ENCODE measurements at regions not wholly inside any gene's neighbourhood (a gene's known extent, or its start where the extent isn't known, plus 50 kb on each side); places are given as distances from the start of the nearest gene placed in this dataset.
"Not testable (repeated sequence)": the region's sequence is repeated elsewhere in the genome, so short reads cannot be mapped to it uniquely, and the experiment has no call there.

DNA sequence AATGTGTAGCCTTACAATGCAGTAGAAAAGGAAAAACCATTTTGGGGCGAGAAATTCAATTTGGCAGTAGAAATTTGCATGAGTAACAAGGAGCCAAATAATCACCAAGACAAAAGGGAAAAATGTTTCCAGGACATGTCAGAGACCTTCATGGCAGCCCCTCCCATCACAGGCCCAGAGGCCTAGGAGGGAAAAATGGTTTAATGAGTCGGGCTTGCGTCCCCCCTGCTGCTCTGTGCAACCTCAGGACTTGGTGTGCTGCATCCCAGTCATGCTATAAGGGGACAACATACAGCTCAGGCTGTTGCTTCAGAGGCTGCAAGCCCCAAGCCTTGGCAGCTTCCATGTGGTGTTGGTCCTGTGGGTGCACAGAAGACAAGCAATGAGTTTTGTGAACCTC is 626.4 kb downstream of the TLE1 start:
- WGBS (ENCODE audit: insufficient coverage, insufficient replicate concordance, low lambda C conversion rate, missing lambda C conversion rate), result 0% methylated on average over 3 of the region's 3 CpGs
- BruUV-seq (replicated peaks); FAIRE-seq; H3K4me3 ChIP-seq; H2AFZ ChIP-seq (ENCODE audit: control insufficient read depth, low read depth, low read length); H3K4me1 ChIP-seq (ENCODE audit: control insufficient read depth, insufficient read depth, low read length); in situ Hi-C loops (cut with MboI); H3K9ac ChIP-seq (ENCODE audit: control insufficient read depth, insufficient read depth, low read length); H3K9me3 ChIP-seq (replicated peaks; ENCODE audit: control insufficient read depth, insufficient read depth, low read length); H3K27ac ChIP-seq (ENCODE audit: control insufficient read depth, insufficient read depth); POLR2A ChIA-PET; RAD21 ChIA-PET (ENCODE audit: unreplicated experiment); H3K4me2 ChIP-seq (ENCODE audit: control insufficient read depth, insufficient read depth); H3K27me3 ChIP-seq (replicated peaks in 1 of 2; ENCODE audit: control insufficient read depth in 2 of 2, insufficient read depth in 2 of 2, low read length in 1 of 2); CTCF ChIA-PET; intact Hi-C loops (cut with micrococcal nuclease; ENCODE audit: unreplicated experiment); SMC1A ChIA-PET (ENCODE audit: uncharacterized antibody, unreplicated experiment); H3K79me2 ChIP-seq (ENCODE audit: control insufficient read depth, insufficient read depth, low read length); DNase-seq (ENCODE audit: low read depth, low spot score); H4K20me1 ChIP-seq (ENCODE audit: control insufficient read depth, insufficient read depth); H3K36me3 ChIP-seq (ENCODE audit: control insufficient read depth in 2 of 2, insufficient read depth in 2 of 2, low read length in 1 of 2); ATAC-seq: not testable (repeated sequence)

DNA sequence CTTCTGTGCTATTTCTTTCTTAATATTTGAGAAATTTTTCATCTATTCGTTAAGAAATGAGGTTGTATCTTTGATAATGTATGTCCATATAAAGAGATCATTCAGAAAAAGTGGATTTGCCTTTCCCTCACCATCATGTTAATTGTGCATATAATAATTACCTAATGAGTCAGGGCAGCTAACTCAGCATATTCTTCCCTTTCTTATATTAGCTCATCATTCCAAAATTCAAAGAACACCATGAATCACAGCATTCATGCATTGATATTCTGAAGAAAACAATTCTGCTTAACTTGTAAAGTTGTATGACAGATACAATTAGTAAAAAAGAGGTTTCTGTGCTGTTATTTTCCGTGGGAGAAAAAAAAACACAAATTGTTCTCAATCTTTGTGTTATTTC is 630.6 kb downstream of the TLE1 start:
- CTCF ChIA-PET, result no interaction called here
- TF ChIP-seq RELA (IDR thresholded peaks at IDR 0.05; ENCODE audit: borderline replicate concordance, partially characterized antibody) (no peak), CHD2 (IDR thresholded peaks at IDR 0.05; ENCODE audit: borderline replicate concordance, low read depth, low read length) (no peak), POLR2AphosphoS5 (IDR thresholded peaks at IDR 0.05; ENCODE audit: low read length) (no peak), RAD51 (IDR thresholded peaks at IDR 0.05) (no peak), ZNF24 (IDR thresholded peaks at IDR 0.05) (no peak), CHD4 (IDR thresholded peaks at IDR 0.05) (no peak), IKZF2 (IDR thresholded peaks at IDR 0.05) (no peak), SMAD5 (IDR thresholded peaks at IDR 0.05; ENCODE audit: low read depth) (no peak), IKZF1 (conservative IDR thresholded peaks at IDR 0.05) (no peak), HDAC6 (IDR thresholded peaks at IDR 0.05; ENCODE audit: unreplicated experiment) (no peak), ZNF274 (IDR thresholded peaks at IDR 0.05; ENCODE audit: insufficient read depth, insufficient read length) (no peak), SREBF2 (IDR thresholded peaks at IDR 0.05; ENCODE audit: low read length) (no peak), TCF3 (IDR thresholded peaks at IDR 0.05; ENCODE audit: borderline replicate concordance, insufficient read depth, low read depth, low read length) (no peak), RB1 (IDR thresholded peaks at IDR 0.05; ENCODE audit: borderline replicate concordance) (no peak), ZNF384 (IDR thresholded peaks at IDR 0.05; ENCODE audit: borderline replicate concordance, low read depth, low read length) (no peak), MEF2B (IDR thresholded peaks at IDR 0.05; ENCODE audit: partially characterized antibody, poor library complexity, severe bottlenecking) (no peak), NRF1 (conservative IDR thresholded peaks at IDR 0.05; ENCODE audit: low read depth, low read length) (no peak), JUND (IDR thresholded peaks at IDR 0.05; ENCODE audit: low read depth, low read length) (no peak)
- TF ChIP-seq, protein P1, sequence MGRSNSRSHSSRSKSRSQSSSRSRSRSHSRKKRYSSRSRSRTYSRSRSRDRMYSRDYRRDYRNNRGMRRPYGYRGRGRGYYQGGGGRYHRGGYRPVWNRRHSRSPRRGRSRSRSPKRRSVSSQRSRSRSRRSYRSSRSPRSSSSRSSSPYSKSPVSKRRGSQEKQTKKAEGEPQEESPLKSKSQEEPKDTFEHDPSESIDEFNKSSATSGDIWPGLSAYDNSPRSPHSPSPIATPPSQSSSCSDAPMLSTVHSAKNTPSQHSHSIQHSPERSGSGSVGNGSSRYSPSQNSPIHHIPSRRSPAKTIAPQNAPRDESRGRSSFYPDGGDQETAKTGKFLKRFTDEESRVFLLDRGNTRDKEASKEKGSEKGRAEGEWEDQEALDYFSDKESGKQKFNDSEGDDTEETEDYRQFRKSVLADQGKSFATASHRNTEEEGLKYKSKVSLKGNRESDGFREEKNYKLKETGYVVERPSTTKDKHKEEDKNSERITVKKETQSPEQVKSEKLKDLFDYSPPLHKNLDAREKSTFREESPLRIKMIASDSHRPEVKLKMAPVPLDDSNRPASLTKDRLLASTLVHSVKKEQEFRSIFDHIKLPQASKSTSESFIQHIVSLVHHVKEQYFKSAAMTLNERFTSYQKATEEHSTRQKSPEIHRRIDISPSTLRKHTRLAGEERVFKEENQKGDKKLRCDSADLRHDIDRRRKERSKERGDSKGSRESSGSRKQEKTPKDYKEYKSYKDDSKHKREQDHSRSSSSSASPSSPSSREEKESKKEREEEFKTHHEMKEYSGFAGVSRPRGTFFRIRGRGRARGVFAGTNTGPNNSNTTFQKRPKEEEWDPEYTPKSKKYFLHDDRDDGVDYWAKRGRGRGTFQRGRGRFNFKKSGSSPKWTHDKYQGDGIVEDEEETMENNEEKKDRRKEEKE (IDR thresholded peaks at IDR 0.05), result no peak

More for the DNA sequence above, 630.6 kb downstream of the TLE1 start:
- BruUV-seq (replicated peaks), result no TSS peak
- no peaks in the 10 kb centered on the region for H3K79me2 ChIP-seq (ENCODE audit: control insufficient read depth, insufficient read depth, low read length)
- no peak for DNase-seq (ENCODE audit: low read depth, low spot score)
- FAIRE-seq, result no peak
- WGBS (ENCODE audit: insufficient coverage, insufficient replicate concordance, low lambda C conversion rate, missing lambda C conversion rate), result 0% methylated on average over 2 of the region's 2 CpGs
- no peaks in the 10 kb centered on the region for H4K20me1 ChIP-seq (ENCODE audit: control insufficient read depth, insufficient read depth)
- H2AFZ ChIP-seq (ENCODE audit: control insufficient read depth, low read depth, low read length), result no peak overlapping the region
- no peak for ATAC-seq
- H3K27ac ChIP-seq (ENCODE audit: control insufficient read depth, insufficient read depth), result no peak overlapping the region
- ChIA-PET RAD21 (ENCODE audit: unreplicated experiment) (no interaction called here), SMC1A (ENCODE audit: uncharacterized antibody, unreplicated experiment) (no interaction called here), POLR2A (no interaction called here)
- no peaks in the 10 kb centered on the region for H3K27me3 ChIP-seq (replicated peaks in 1 of 2; ENCODE audit: control insufficient read depth in 2 of 2, insufficient read depth in 2 of 2, low read length in 1 of 2)
- intact Hi-C loops (cut with micrococcal nuclease; ENCODE audit: unreplicated experiment) (no loop called here), in situ Hi-C loops (cut with MboI) (no loop called here)
- no peak overlapping the region for H3K9ac ChIP-seq (ENCODE audit: control insufficient read depth, insufficient read depth, low read length)
- no peak overlapping the region for H3K4me2 ChIP-seq (ENCODE audit: control insufficient read depth, insufficient read depth)
- no peaks in the 10 kb centered on the region for H3K36me3 ChIP-seq (ENCODE audit: control insufficient read depth in 2 of 2, insufficient read depth in 2 of 2, low read length in 1 of 2)
- H3K9me3 ChIP-seq (replicated peaks; ENCODE audit: control insufficient read depth, insufficient read depth, low read length), result no peaks in the 10 kb centered on the region
- H3K4me1 ChIP-seq (ENCODE audit: control insufficient read depth, insufficient read depth, low read length), result no peaks in the 10 kb centered on the region
- H3K4me3 ChIP-seq, result no peak overlapping the region

Measured in GM12878 (cell line).